ENCODE measurements at regions not wholly inside any gene's neighbourhood (a gene's known extent, or its start where the extent isn't known, plus 50 kb on each side); places are given as distances from the start of the nearest gene placed in this dataset.

GRCh38 chr1:170219163-170219562 lies 73.4 kb downstream of the NTMT2 start:
- Histone ChIP-seq H3K27ac (peak overlapping the region in 1 of 4 donors; percentile 35), H3K9me3 (no peaks in the 10 kb centered on the region), H3K27me3 (no peaks in the 10 kb centered on the region), H3K36me3 (no peaks in the 10 kb centered on the region), H3K4me1 (peaks cover 0 to 31% (median 3%) of the 10 kb centered on the region in 4 donors), H3K4me3 (no peak overlapping the region)
- DNase-seq (ENCODE audit: low spot score in 2 of 2) = no peak
- TF ChIP-seq EP300 (IDR thresholded peaks at IDR 0.05) (no peak), POLR2A (IDR thresholded peaks at IDR 0.05) (no peak)
- TF ChIP-seq, protein P1, sequence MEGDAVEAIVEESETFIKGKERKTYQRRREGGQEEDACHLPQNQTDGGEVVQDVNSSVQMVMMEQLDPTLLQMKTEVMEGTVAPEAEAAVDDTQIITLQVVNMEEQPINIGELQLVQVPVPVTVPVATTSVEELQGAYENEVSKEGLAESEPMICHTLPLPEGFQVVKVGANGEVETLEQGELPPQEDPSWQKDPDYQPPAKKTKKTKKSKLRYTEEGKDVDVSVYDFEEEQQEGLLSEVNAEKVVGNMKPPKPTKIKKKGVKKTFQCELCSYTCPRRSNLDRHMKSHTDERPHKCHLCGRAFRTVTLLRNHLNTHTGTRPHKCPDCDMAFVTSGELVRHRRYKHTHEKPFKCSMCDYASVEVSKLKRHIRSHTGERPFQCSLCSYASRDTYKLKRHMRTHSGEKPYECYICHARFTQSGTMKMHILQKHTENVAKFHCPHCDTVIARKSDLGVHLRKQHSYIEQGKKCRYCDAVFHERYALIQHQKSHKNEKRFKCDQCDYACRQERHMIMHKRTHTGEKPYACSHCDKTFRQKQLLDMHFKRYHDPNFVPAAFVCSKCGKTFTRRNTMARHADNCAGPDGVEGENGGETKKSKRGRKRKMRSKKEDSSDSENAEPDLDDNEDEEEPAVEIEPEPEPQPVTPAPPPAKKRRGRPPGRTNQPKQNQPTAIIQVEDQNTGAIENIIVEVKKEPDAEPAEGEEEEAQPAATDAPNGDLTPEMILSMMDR (IDR thresholded peaks at IDR 0.05) = no peak
- WGBS, 2 donors = 60% methylated on average over 3 of the region's 3 CpGs

GRCh38 chr1:170221031-170221430 lies 75.3 kb downstream of the NTMT2 start:
- Histone ChIP-seq H3K27me3 (no peaks in the 10 kb centered on the region), H3K4me3 (no peak overlapping the region), H3K27ac (peak overlapping the region in 2 of 4 donors; percentile 60), H3K9me3 (no peaks in the 10 kb centered on the region), H3K36me3 (no peaks in the 10 kb centered on the region), H3K4me1 (peaks cover 0 to 25% (median 0%) of the 10 kb centered on the region in 4 donors)
- TF ChIP-seq, protein P1 (IDR thresholded peaks at IDR 0.05) = no peak
- TF ChIP-seq EP300 (IDR thresholded peaks at IDR 0.05) (peak; percentile 19 to 86), POLR2A (IDR thresholded peaks at IDR 0.05) (no peak)
- peak; percentile 20 to 78 for DNase-seq (ENCODE audit: low spot score in 2 of 2)
- 56 to 75% methylated on average over 2 of the region's 2 CpGs for WGBS, 2 donors

DNA sequence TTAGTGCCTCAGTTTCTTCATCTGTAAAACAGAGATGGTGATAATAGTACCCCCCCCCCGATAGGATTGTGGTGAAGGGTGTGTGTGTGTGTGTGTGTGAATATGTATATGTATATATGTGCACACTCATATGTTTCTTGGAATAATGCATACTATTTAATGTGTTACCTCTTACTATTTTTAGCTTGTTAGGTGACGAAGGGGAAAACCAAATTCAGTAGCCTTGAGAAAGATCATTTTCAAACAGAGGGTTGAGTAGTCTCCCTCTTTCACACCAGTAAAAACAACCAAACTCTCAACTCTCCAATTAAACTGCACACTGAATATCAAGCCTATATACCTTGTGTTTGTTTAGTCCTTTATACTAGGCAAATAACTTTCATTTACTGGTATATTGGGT lies 75.7 kb downstream of the NTMT2 start:
- peak overlapping the region in 2 of 4 donors; percentile 30 to 60 for H3K27ac ChIP-seq
- WGBS, 2 donors = 77 to 81% methylated on average over 2 of the region's 2 CpGs

DNA sequence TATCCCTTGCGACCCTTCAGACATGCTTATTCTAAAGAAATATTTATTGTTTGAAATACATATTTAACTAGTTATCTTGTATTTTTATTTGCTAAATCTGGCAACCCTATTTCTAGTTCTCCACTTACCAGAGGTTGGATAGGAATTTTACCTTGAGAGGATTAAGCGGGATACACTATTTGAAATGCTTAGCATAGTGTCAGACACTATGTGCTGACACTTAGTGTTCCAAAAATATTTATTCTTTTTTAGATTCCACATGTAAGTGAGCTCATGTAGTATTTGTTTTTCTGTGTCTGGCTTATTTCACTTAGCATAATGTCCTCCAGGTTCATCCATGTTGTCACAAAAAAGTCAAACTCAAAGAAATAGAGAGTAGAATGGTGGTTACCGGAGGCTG lies 78.7 kb downstream of the NTMT2 start:
- no peak for DNase-seq (ENCODE audit: low spot score in 2 of 2)
- peaks cover 0 to 24% (median 0%) of the 10 kb centered on the region in 4 donors for H3K4me1 ChIP-seq
- WGBS, 2 donors = 63 to 82% methylated on average over 3 of the region's 3 CpGs
- no peak overlapping the region for H3K27ac ChIP-seq
- H3K4me3 ChIP-seq = no peak overlapping the region
- no peaks in the 10 kb centered on the region for H3K27me3 ChIP-seq
- H3K9me3 ChIP-seq = no peaks in the 10 kb centered on the region
- no peaks in the 10 kb centered on the region for H3K36me3 ChIP-seq
- no peak for TF ChIP-seq EP300 (IDR thresholded peaks at IDR 0.05)
- TF ChIP-seq, protein P1 (IDR thresholded peaks at IDR 0.05) = no peak
- TF ChIP-seq POLR2A (IDR thresholded peaks at IDR 0.05) = no peak

More for the DNA sequence above, 75.7 kb downstream of the NTMT2 start:
- no peak overlapping the region for H3K4me3 ChIP-seq
- no peak for DNase-seq (ENCODE audit: low spot score in 2 of 2)
- peaks cover 0 to 27% (median 0%) of the 10 kb centered on the region in 4 donors for H3K4me1 ChIP-seq
- TF ChIP-seq, protein P1 (IDR thresholded peaks at IDR 0.05) = no peak
- TF ChIP-seq EP300 (IDR thresholded peaks at IDR 0.05) = no peak
- TF ChIP-seq POLR2A (IDR thresholded peaks at IDR 0.05) = no peak
- H3K36me3 ChIP-seq = no peaks in the 10 kb centered on the region
- no peaks in the 10 kb centered on the region for H3K27me3 ChIP-seq
- no peaks in the 10 kb centered on the region for H3K9me3 ChIP-seq

GRCh38 chr1:170225781-170226530 lies 80.2 kb downstream of the NTMT2 start:
- TF ChIP-seq EP300 (IDR thresholded peaks at IDR 0.05) = no peak
- TF ChIP-seq POLR2A (IDR thresholded peaks at IDR 0.05) = no peak
- TF ChIP-seq, protein P1 (IDR thresholded peaks at IDR 0.05) = no peak
- 70 to 75% methylated on average over 2 of the region's 2 CpGs for WGBS, 2 donors
- H3K36me3 ChIP-seq = no peaks in the 10 kb centered on the region

More at GRCh38 chr1:170225781-170226530, 80.2 kb downstream of the NTMT2 start:
- peak overlapping the region in 2 of 4 donors; percentile 1 to 6 for H3K27ac ChIP-seq
- DNase-seq (ENCODE audit: low spot score in 2 of 2) = no peak
- no peak overlapping the region for H3K4me3 ChIP-seq
- no peaks in the 10 kb centered on the region for H3K27me3 ChIP-seq
- no peaks in the 10 kb centered on the region for H3K9me3 ChIP-seq
- H3K4me1 ChIP-seq = peaks cover 0 to 15% (median 0%) of the 10 kb centered on the region in 4 donors

All from tibial nerve (tissue), 4 donors.